Activated CD4-positive, alpha-beta T cell treated with anti-CD3 and anti-CD28 coated beads for 36 hours (primary cell): ENCODE measurements at regions not wholly inside any gene's neighbourhood (a gene's known extent, or its start where the extent isn't known, plus 50 kb on each side); places are given as distances from the start of the nearest gene placed in this dataset.
"Not testable (repeated sequence)": the region's sequence is repeated elsewhere in the genome, so short reads cannot be mapped to it uniquely, and the experiment has no call there.

ENCODE experiments used
- ATAC-seq: fragments of 200-7000 bp; cut with Tn5 transposase; one replicate; pipeline ENCODE4 v1.10.0; 2021; ENCODE audit warnings: mild to moderate bottlenecking, moderate library complexity
- CTCF ChIA-PET: fragments of 350-600 bp; sonication (Branson Sonifier 250); formaldehyde crosslinking; loops from one replicate; lab custom pipeline; 2021; ENCODE audit warnings: antibody characterized with exemption; lab: Charles Lee
- POLR2A ChIA-PET: fragments of 350-600 bp; sonication (Branson Sonifier 250); formaldehyde crosslinking; loops from one replicate; lab custom pipeline; 2021; ENCODE audit warnings: antibody characterized with exemption, inconsistent platforms; lab: Charles Lee
- DNase-seq: peaks from one replicate; pipeline ENCODE4 v3.0.0-alpha.2; 2020
- H3K27ac Mint-ChIP-seq: one replicate; pipeline ENCODE4 v1.8.0; 2021; ENCODE audit warnings: mixed read lengths
- H3K27me3 Mint-ChIP-seq: one replicate; pipeline ENCODE4 v1.8.0; 2021; ENCODE audit warnings: mixed read lengths
- H3K36me3 Mint-ChIP-seq: one replicate; pipeline ENCODE4 v1.8.0; 2021; ENCODE audit warnings: low read depth, mixed read lengths
- H3K4me1 Mint-ChIP-seq: one replicate; pipeline ENCODE4 v1.8.0; 2021; ENCODE audit warnings: mixed read lengths
- H3K4me3 Mint-ChIP-seq: one replicate; pipeline ENCODE4 v1.8.0; 2021; ENCODE audit warnings: mild to moderate bottlenecking, moderate library complexity, mixed read lengths
- H3K9me3 Mint-ChIP-seq: one replicate; pipeline ENCODE4 v1.8.0; 2021; ENCODE audit warnings: low read depth, mixed read lengths
- intact Hi-C, 2 experiments: fragments of 100-400 bp; cut with DNase I in 1 of 2; cut with micrococcal nuclease in 1 of 2; formaldehyde crosslinking; loops; one replicate each; pipeline versions ENCODE4 v1.14.2 to v1.15.1; 2022 to 2024; cut with DNase I, micrococcal nuclease

DNA sequence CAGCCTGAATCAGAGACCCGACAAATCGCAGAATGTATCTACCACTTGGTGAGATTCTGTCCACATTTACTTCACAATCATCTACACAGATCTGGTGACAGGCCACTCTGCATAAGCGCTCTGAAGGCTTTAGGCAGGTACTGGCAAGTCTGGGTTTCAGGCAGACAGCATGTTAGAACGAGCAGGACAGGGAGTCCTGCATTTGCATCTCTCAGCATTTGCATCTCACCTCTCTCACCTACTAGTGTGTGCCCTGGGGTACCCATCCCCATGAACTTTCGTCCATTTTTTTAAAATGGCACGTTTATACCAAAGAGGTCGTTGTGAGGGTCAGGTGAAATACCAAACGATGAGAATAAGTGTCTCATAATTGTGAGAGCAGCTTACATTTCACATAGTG, 108.2 kb downstream of the SPATA31A1 start:
- peak overlapping the region; percentile 82 for H3K4me3 Mint-ChIP-seq
- intact Hi-C loops, CTCF ChIA-PET, POLR2A ChIA-PET, H3K27ac Mint-ChIP-seq, DNase-seq, H3K36me3 Mint-ChIP-seq, H3K4me1 Mint-ChIP-seq, H3K9me3 Mint-ChIP-seq, H3K27me3 Mint-ChIP-seq: not testable (repeated sequence)
- peak; percentile 13 for ATAC-seq

DNA sequence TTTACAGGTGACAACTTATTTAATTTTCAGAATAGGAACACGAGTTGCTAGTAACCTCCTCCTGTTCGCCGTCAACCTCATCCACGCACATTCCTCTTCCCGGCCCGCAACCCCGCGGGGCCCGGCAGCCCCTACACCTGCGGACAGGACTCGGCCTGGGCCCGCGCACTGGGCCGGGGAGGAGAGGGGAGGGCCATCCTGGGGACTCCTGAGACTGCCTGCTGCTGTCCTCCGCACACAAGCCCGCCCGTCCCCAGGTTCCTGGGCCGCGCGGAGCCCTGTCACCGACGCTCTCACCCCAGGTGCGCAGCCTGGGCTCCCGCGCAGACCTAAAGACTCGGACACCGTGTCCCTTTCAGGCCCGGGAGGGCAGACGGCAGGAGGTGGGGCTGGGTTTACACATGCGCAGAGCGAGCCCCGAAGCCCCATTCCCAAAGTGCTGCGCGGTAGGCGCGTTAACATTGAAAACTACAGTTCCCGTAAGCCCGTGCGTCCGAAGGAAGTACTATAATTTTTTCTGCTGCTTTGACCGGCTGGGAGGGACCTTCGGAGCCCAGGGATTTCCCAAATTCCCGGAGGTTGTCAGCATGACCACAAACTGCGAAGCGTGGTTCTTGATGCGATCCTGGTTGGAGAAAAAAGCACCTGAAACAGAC, 108.8 kb downstream of the SPATA31A1 start:
- intact Hi-C loops, H3K27me3 Mint-ChIP-seq, H3K9me3 Mint-ChIP-seq, H3K4me1 Mint-ChIP-seq, H3K36me3 Mint-ChIP-seq, POLR2A ChIA-PET, CTCF ChIA-PET: not testable (repeated sequence)
- ATAC-seq = peak; percentile 98
- peak; percentile 88 for DNase-seq
- Mint-ChIP-seq H3K4me3 (peak overlapping the region; percentile 82), H3K27ac (peak overlapping the region; percentile 68)

DNA sequence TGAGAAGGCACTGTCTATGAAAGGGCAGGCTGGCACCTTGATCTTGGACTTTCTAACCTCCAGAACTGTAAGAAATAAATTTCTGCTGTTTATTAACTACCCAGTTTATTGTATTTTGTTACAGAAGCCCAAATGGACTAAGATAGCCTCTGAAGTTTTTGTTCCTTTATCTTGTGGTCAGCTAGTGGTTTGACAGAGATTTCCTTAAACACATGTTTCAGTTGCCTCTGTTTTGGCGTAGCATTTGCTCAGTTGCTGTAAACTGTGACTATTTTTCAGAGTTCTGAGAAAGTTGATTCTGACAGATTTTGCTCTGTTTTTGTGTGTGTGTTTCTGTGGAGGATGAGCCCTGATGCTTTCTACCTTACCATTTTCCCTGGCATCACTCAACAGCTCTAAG, 119.0 kb downstream of the SPATA31A1 start:
- H3K4me3 Mint-ChIP-seq, H3K27me3 Mint-ChIP-seq, CTCF ChIA-PET, H3K27ac Mint-ChIP-seq, H3K4me1 Mint-ChIP-seq, H3K36me3 Mint-ChIP-seq, POLR2A ChIA-PET, DNase-seq, intact Hi-C loops, ATAC-seq, H3K9me3 Mint-ChIP-seq: not testable (repeated sequence)

DNA sequence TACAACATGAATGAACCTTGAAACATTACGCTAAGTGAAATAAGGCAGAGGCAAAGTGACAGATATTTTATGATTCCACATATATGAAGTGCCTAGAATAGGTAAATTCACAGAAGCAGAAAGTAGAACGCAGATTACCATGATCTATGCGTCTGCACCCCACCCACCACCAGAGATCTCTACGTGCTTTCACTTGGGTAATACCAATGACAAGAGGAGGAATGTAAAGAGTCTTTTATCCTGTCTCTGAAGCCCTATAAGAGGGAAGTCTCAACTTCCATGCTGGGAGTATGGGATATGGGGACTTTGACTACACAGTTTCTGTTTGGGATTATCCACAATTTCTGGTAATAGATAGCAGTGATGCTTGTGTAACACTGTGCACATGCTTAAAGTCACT, 127.6 kb downstream of the SPATA31A1 start:
- H3K4me3 Mint-ChIP-seq, CTCF ChIA-PET, DNase-seq, H3K4me1 Mint-ChIP-seq, intact Hi-C loops, H3K27ac Mint-ChIP-seq, H3K27me3 Mint-ChIP-seq, H3K36me3 Mint-ChIP-seq, H3K9me3 Mint-ChIP-seq, ATAC-seq, POLR2A ChIA-PET: not testable (repeated sequence)

DNA sequence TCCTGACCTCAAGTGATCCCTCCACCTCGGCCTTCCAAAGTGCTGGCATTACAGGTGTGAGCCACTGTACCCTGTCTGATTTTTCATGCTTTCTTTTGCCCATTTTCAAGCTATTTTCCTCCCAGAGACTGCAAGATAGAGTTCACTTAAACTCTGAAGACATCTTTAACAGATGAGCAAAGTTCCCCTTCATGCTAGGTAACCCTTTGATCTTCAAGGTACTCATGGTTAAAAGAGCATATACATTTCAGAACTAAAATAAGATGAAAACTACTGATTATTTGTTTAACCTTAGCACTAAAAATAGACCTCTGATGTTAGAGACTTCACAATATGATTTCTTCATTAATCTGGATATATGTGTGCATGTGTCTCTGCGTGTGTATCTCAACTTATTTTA, 128.4 kb downstream of the SPATA31A1 start:
- H3K36me3 Mint-ChIP-seq, intact Hi-C loops, POLR2A ChIA-PET, ATAC-seq, H3K27me3 Mint-ChIP-seq, H3K9me3 Mint-ChIP-seq, H3K27ac Mint-ChIP-seq, CTCF ChIA-PET, DNase-seq, H3K4me1 Mint-ChIP-seq, H3K4me3 Mint-ChIP-seq: not testable (repeated sequence)

DNA sequence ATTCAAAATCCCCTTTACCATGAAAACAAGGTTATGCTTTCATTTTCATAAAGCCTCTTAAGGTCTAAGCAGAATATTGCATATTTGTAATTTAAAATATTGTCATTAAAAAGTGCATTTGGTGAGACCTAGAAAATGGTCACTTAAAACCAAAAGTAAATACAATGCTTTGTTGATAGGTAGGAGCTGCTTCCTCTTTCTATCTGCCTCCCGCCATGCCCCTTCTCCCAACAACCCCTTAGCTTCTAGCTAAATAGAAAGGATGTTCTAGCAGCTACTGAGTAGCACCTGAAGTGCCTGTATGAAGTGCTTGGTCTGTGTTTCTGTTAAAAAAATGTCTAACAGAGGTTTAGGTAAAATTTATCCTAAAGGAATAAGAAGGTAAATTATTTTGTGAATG, 128.8 kb downstream of the SPATA31A1 start:
- H3K27me3 Mint-ChIP-seq, H3K9me3 Mint-ChIP-seq, DNase-seq, intact Hi-C loops, POLR2A ChIA-PET, H3K36me3 Mint-ChIP-seq, H3K27ac Mint-ChIP-seq, H3K4me3 Mint-ChIP-seq, H3K4me1 Mint-ChIP-seq, CTCF ChIA-PET, ATAC-seq: not testable (repeated sequence)

DNA sequence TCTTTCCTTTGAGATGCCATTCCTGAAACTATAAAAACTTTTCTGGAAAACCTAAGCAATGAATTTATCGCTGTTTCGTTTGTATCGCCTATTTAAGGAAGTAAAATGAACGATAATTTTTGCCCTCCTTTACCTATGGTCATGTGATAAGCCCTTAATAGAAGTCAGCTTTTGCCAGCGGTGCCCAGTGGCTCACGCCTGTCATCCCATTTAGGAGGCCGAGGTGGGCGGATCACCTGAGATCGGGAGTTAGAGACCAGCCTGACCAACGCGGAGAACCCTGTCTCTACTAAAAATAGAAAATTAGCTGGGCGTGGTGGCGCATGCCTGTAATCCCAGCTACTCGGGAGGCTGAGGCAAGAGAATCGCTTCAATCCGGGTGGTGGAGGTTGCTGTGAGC, 132.0 kb downstream of the SPATA31A1 start:
- ATAC-seq, CTCF ChIA-PET, H3K36me3 Mint-ChIP-seq, H3K27ac Mint-ChIP-seq, H3K9me3 Mint-ChIP-seq, DNase-seq, POLR2A ChIA-PET, H3K27me3 Mint-ChIP-seq, intact Hi-C loops, H3K4me3 Mint-ChIP-seq, H3K4me1 Mint-ChIP-seq: not testable (repeated sequence)

DNA sequence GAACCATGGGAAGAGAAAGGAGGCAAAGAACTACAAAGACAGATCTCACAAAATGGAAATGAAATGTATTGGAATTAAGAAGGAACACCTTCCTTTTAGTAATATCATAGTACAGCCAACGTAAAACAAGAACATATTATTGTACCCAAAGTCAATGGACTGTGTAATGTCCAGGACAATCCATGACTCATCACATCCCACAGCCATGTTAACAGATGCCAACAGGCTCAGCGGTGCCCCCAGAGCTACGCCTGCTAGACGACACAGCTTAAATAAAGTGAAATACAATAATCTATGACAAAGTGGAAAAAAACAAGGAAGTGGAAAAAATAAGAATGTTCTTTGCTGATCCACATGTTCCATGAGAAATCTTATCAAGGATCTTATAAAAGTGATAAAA, 140.8 kb downstream of the SPATA31A1 start:
- intact Hi-C loops, POLR2A ChIA-PET, H3K4me3 Mint-ChIP-seq, H3K27ac Mint-ChIP-seq, H3K4me1 Mint-ChIP-seq, ATAC-seq, H3K27me3 Mint-ChIP-seq, CTCF ChIA-PET, H3K36me3 Mint-ChIP-seq, H3K9me3 Mint-ChIP-seq, DNase-seq: not testable (repeated sequence)

DNA sequence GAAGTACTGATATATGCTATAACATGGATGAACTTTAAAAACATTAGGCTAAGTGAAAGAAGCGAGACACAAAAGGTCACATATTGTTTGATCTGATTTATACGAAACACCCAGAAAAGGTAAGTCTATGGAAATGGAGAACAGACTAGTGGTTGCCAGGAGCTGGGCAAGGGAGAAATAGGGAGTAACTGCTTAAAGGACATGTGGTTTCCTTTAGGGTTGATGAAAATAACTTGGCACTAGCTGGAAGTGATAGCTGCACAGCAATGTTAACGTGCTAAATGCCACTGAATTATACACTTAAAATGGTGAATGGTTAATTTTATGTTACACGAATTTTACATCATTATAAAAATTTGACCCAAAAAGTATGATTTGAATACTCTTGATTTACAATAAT, 147.7 kb downstream of the SPATA31A1 start:
- DNase-seq, H3K4me3 Mint-ChIP-seq, CTCF ChIA-PET, H3K27me3 Mint-ChIP-seq, H3K27ac Mint-ChIP-seq, H3K4me1 Mint-ChIP-seq, POLR2A ChIA-PET, H3K36me3 Mint-ChIP-seq, ATAC-seq, H3K9me3 Mint-ChIP-seq, intact Hi-C loops: not testable (repeated sequence)

DNA sequence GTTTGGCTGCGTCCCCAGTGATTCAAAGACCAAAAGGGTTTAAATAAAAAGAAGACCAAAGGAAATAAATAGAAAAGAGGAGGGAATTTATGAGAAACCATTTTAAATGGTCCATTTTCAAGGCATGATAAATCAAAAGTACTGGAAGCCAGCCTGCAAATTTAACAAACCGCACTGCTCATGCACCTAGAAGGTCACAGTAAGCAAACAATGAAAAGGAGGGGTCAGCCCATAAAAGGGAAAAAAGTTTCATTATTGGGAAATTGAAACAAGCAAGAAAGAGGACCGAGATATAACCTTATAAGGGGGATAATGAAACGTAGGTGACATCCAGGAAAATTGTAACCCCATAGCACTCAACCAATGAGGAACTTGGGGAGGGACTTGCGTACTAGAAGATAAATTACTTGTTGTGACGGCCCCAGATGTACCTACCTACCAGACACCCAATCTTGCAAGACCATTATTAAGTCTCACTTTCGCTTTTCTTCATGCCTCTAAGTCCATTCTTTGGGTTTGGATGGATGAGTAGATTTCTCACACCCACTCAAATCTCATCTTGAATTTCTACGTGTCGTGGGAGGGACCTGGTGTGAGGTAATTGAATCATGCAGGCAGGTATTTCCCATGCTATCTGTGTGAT, 172.0 kb downstream of the SPATA31A1 start:
- ATAC-seq, H3K27ac Mint-ChIP-seq, CTCF ChIA-PET: not testable (repeated sequence)

DNA sequence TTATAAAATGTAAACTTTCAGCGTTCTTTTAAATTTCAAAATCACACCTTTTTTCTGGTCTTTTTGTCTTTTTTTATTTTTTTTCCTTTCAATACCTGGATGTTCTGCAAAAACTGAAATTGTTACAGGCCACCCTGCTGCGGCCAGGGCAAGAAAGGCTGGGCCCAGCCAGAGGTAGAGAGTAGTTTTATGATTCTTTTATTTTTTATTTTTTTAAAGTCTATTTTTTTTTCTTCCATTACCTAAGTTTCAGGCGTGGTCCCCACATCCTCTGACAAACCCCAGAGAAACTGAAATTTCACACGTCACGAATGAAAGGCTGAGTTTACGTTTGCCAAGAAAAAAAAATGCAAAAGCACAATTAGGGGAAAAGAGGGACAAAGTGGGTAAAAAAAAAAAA, 177.1 kb downstream of the SPATA31A1 start:
- H3K36me3 Mint-ChIP-seq, H3K4me1 Mint-ChIP-seq, H3K9me3 Mint-ChIP-seq, DNase-seq, POLR2A ChIA-PET, H3K4me3 Mint-ChIP-seq, ATAC-seq, H3K27ac Mint-ChIP-seq, H3K27me3 Mint-ChIP-seq, CTCF ChIA-PET, intact Hi-C loops: not testable (repeated sequence)

More for the DNA sequence above, 172.0 kb downstream of the SPATA31A1 start:
- DNase-seq, H3K4me3 Mint-ChIP-seq, H3K27me3 Mint-ChIP-seq, H3K36me3 Mint-ChIP-seq, H3K9me3 Mint-ChIP-seq, POLR2A ChIA-PET, intact Hi-C loops, H3K4me1 Mint-ChIP-seq: not testable (repeated sequence)

DNA sequence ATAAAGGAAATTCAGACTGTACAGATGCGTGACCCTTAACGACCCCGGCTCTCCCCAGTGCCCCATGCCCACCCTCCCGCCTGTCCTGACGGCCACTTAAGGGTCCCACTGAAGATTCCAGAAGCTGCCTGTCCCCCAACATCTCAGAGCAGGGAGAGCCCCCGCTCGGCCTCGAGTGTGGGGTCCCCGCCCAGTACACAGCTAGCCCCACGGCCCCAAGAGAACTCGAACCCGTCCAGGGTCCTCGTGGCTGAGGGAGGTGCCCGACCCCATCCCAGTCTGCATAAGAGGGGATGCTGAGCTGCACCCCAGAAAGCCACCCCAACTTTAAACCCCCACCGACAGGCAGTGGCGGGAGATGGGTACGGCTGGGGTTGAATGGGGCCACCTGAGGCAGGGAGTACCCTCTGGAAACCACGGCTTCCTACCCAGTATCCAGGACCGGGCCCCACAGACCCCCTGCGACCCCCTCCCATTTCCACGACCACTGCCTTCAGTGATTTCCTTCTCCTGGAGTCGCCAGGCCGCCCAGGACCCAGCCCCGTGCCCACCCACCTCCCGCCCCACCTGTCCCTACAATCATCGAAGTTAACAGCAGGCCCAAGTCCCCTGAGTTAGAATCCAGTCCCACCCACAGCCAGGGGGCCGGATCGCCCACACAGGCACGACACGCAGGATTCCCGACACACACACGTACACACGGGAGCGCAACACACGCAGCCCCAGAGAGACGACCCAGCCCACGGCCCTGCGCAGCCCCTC, 177.7 kb downstream of the SPATA31A1 start:
- H3K27me3 Mint-ChIP-seq, POLR2A ChIA-PET, H3K9me3 Mint-ChIP-seq, H3K4me3 Mint-ChIP-seq, DNase-seq, ATAC-seq, H3K4me1 Mint-ChIP-seq, H3K36me3 Mint-ChIP-seq, H3K27ac Mint-ChIP-seq, CTCF ChIA-PET, intact Hi-C loops: not testable (repeated sequence)
